ENCODE measurements at regions not wholly inside any gene's neighbourhood (a gene's known extent, or its start where the extent isn't known, plus 50 kb on each side); places are given as distances from the start of the nearest gene placed in this dataset.

DNA sequence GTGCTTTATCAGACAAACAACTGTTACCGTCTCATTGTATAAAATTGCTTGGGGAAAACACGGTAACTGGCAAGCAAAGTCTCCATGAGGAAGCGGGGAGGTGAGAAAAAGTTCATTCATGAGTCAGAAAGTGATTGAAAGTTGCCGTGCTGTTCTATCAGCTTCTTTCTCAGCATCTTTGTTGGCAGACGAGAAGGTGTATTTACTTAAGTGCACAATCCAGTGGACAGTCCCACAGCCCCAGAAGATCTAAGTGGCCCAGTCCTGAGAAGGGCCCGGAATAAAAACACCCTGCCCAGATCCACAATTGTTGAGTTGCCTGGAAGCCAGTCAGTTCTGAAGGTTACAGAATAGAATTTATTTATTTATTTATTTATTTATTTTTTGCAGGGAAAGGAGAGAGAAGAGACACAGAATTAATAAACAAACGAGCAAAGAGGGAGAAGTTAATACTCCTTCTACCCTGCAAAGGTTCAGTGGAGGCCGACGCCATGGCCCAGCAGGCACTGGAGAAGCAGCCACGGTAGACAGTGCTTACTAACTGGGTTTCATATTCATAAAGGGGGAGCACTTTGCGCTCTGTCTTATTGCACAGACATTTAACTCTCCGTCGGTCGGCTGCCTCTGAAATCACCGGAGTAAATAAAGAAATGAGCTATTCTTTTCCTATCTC, 676.0 kb upstream of the SALL3 start:
- no peak for DNase-seq

- no peak for DNase-seq
These were observed 675.1 kb upstream of the SALL3 start for GRCh38 chr18:78304192-78305164.

DNA sequence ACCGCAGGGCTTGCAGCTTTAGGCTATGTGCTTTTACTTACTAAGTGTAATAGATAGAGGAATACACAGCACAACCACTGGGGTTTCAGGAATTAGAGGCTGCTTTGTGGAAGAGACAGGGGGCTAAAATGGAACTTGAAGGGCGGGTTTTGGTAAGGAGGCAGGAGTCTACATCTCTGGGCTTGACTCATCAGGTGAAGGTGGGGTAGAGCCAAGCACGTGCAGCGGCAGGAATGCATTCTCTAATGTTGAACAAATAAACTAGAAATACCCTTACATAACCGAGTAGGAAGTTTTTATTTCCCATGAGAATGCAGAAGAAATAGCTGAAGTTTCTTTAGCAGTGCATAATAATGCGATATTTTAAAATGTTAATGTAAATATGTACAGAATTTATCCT, 673.8 kb upstream of the SALL3 start:
- DNase-seq, result no peak

GRCh38 chr18:78309307-78309706, 670.3 kb upstream of the SALL3 start:
- no peak for DNase-seq

DNA sequence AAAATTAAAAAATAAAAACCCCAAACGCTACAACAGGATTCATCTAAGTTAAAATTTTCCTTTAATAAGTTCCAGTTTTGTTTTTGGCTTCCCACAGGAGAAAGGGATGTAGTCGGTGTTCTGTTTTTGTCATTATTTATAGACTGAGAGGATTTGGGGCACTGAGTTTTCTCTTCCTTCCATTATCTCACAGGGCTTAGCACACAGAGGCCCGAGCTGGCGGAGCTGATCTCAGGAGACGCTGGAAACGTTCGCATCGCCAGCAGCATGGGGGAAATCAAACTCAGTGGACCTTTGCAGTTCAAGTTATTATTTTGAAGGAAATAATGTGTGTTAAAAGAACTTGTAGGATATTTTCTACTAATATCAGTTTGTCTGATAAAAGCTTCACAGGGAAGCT, 669.7 kb upstream of the SALL3 start:
- no peak for DNase-seq

GRCh38 chr18:78319264-78319663, 660.4 kb upstream of the SALL3 start:
- DNase-seq, result no peak

DNA sequence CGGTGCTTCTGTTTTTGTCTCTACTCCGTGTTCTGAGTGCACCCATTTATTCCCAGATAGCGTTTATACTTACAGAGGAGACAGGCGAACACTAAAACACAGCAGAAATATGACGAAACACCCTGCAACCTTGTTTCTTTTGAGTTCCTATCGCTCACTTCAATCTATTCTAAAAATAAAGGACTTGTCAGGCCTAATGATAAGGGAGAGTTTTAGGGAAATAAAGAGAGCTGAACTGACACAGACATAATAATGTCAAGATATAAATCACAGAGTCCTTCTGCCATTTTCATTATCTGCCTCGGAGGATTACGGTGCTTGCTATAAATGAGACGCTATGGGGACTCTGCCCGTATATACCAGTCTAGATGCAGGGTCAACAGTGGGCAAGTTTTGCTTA, 659.7 kb upstream of the SALL3 start:
- DNase-seq, result no peak

DNA sequence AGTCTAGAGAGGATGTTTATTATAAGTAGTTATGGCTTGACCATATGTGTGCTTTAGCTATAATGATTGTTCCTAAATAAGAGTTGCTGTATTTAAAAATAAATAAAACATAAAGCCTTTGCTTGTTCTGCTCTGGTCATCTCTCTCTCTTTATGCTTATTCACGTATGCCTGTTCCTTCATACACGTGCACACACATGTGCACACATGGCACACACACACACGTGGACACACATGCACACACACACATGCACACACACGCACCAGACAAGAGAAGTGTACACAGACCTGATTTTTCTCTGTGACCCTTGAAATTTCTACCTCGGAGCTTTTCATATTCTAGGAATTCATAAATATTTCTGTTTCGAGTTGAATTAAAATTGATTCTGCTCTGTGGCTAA, 658.2 kb upstream of the SALL3 start:
- no peak for DNase-seq

GRCh38 chr18:78323453-78324197, 656.0 kb upstream of the SALL3 start:
- DNase-seq, result no peak

- no peak for DNase-seq
These were observed 652.0 kb upstream of the SALL3 start for GRCh38 chr18:78327643-78328042.

DNA sequence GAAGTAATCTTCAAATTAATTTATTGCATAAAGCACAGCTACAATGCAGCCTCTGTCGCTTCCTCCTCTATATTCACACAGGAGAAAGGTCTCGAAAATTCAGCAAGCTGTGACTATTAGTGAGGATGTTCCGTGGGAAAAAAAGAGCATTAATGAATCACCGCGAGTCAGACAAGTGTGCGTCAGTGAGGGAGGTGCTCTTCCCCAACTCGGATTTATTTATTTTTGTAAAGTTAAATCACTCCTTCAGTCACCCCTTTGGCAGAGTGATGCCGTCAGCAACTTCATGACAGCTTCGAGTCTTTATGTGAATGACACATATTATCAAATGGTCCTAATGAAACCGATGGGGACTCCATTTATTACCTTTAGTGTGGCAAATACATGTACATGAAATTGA, 648.9 kb upstream of the SALL3 start:
- DNase-seq, result no peak

GRCh38 chr18:78352910-78353309, 626.7 kb upstream of the SALL3 start:
- no peak for DNase-seq

DNA sequence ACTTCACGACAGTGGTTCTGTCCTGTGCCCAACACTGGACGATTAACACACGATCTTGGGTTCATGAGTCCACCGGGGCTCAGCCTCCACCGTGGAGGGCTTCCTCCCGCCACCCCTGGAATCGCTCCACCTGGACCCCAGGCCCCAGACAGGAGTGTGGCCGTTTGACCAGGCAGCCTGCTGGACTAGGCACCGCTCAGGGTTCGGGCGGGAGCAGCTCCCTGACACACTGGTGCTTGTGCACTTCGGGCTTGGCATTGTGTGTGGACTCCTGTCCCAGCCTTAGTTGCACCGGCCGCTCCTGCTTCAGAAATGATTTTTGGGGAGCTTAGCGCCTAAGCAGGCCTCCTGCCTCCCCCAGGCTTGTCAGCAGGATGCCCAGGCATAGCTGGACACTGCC, 617.4 kb upstream of the SALL3 start:
- no peak for DNase-seq

- no peak for DNase-seq
These were observed 615.8 kb upstream of the SALL3 start for GRCh38 chr18:78363556-78364387.

GRCh38 chr18:78364388-78364960, 615.1 kb upstream of the SALL3 start:
- no peak for DNase-seq

- no peak for DNase-seq
These were observed 611.6 kb upstream of the SALL3 start for GRCh38 chr18:78367996-78368395.

GRCh38 chr18:78368726-78369125, 610.9 kb upstream of the SALL3 start:
- DNase-seq, result no peak

- no peak for DNase-seq
These were observed 603.6 kb upstream of the SALL3 start for GRCh38 chr18:78376046-78376445.

GRCh38 chr18:78378403-78378802, 601.2 kb upstream of the SALL3 start:
- no peak for DNase-seq

GRCh38 chr18:78378983-78379382, 600.6 kb upstream of the SALL3 start:
- DNase-seq, result no peak

DNA sequence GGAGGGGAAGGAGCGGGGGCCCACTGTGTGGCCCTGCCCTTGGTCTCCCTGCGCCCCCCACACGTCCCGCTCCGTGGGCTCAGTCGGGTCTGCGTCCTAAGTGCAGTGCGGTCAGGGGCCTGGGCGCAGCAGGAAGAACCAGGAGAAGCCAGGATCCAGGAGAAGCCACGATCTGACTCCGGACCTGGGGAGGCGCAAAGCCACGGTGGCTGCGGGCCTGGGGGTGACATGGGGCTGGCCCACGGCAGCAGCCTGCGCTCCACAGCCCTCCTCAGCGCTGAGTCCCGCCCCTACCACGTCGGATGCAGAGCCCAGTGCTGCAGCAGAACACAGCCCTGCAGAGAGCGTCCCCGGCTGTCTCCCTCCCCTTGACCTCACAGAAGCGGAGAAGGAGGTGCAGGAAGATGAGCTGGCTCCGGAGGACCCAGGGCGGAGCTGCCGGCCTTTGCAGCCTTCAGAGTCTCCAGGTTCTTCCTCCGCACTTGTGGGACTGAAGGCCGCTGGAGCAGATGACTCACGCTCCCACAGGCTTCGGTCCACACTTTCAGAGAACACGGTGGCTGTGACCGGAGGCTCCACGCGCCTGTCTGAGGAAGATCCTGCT, 589.2 kb upstream of the SALL3 start:
- no peak for DNase-seq

DNA sequence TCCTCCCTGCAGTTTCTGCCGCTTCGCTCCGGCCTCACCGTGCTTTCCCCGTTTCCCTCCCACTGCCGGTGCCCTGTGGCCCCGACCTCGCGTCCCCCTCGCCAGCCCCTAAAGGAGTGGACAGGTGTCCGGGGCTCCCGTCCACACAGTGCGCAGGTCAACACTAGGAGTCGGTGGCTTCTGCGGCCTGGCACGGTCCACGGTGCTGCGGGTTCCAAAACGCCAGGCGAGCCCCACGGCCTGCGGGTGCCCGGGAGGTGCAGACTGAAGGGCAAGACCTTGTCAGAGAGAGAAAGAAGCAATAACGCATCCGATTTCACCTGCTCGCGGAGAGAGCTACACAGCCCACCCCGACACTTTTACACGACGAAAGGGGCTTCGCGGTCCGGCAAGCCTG, 588.7 kb upstream of the SALL3 start:
- no peak for DNase-seq
